ENCODE measurements at regions not wholly inside any gene's neighbourhood (a gene's known extent, or its start where the extent isn't known, plus 50 kb on each side); places are given as distances from the start of the nearest gene placed in this dataset.

DNA sequence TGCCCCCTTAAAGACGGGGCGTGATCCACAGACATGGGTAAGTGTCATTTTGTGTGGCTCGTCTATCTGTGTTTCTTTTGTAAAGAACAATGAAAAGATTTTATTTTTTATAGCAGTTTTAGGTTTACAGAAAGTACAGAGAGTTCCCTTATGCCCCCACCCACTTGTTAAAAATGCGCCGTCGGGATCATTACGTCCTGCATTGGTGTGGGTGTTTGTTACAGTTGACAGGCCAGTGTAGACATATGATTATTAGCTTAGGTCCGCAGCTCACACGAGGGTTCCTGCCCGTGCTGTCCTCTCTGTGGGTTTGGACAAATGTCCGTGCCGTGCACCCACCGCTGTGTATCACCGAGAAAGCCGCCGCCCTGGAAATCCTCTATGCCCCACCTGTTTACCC, 50.5 kb downstream of the RGS12 start:
- Mint-ChIP-seq H3K4me1 (peaks cover 17% of the 10 kb centered on the region), H3K36me3 (ENCODE audit: low read depth) (no peaks in the 10 kb centered on the region), H3K4me3 (no peak overlapping the region), H3K9me3 (ENCODE audit: low read depth) (no peaks in the 10 kb centered on the region), H3K27ac (no peak overlapping the region), H3K27me3 (no peaks in the 10 kb centered on the region)
- intact Hi-C loops (cut with DNase I, micrococcal nuclease): no loop called here
- DNase-seq (no peak), ATAC-seq (no peak)
- ChIA-PET CTCF (interaction anchor here (2.3 to 5.0 kb wide), 2 partner anchors 17 to 137 kb away, joined by 7 to 24 read pairs; no protein-coding TSS in a partner anchor), POLR2A (no interaction called here)

DNA sequence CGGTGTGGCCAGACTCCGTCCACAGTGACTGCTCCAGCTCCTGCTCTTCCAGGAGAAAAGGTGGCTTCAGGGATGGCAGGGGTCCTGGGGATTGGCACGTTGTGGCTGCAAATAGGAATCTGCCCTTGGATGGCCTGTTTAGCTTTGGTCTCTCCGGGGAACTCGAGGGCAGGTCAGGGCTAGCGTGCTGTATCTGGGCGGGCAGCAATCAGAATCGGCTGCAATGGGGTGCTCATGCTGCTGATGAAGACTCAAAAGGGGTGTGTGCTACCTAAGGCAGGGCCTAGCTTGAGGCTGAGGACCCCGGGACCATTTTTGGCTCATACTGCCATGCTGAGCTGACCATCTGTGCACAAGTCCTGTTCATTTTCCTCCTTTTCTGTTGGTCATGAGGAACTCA, 51.3 kb downstream of the RGS12 start:
- Mint-ChIP-seq H3K4me3 (no peak overlapping the region), H3K27me3 (no peaks in the 10 kb centered on the region), H3K36me3 (ENCODE audit: low read depth) (no peaks in the 10 kb centered on the region), H3K4me1 (peaks cover 17% of the 10 kb centered on the region), H3K27ac (no peak overlapping the region), H3K9me3 (ENCODE audit: low read depth) (no peaks in the 10 kb centered on the region)
- POLR2A ChIA-PET: no interaction called here
- intact Hi-C loops (cut with DNase I, micrococcal nuclease): no loop called here
- CTCF ChIA-PET: interaction anchor here (2.3 to 5.0 kb wide), 2 partner anchors 17 to 136 kb away, joined by 7 to 24 read pairs; no protein-coding TSS in a partner anchor
- DNase-seq (no peak), ATAC-seq (no peak)

- POLR2A ChIA-PET: no interaction called here
- H3K27ac Mint-ChIP-seq: no peak overlapping the region
- ATAC-seq (no peak), DNase-seq (no peak)
- no peaks in the 10 kb centered on the region for H3K9me3 Mint-ChIP-seq (ENCODE audit: low read depth)
- no peak overlapping the region for H3K4me3 Mint-ChIP-seq
- no peaks in the 10 kb centered on the region for H3K27me3 Mint-ChIP-seq
- intact Hi-C loops (cut with DNase I, micrococcal nuclease): no loop called here
- CTCF ChIA-PET: interaction anchor here (2.1 to 5.0 kb wide), 3 partner anchors 10 to 136 kb away, joined by 7 to 24 read pairs (median 15); no protein-coding TSS in a partner anchor
- peaks cover 17% of the 10 kb centered on the region for H3K4me1 Mint-ChIP-seq
- no peaks in the 10 kb centered on the region for H3K36me3 Mint-ChIP-seq (ENCODE audit: low read depth)
Observed at GRCh38 chr4:3344596-3344995, 51.8 kb downstream of the RGS12 start.

GRCh38 chr4:3345384-3345783, 52.6 kb downstream of the RGS12 start:
- ATAC-seq: no peak
- POLR2A ChIA-PET: no interaction called here
- peaks cover 17% of the 10 kb centered on the region for H3K4me1 Mint-ChIP-seq

DNA sequence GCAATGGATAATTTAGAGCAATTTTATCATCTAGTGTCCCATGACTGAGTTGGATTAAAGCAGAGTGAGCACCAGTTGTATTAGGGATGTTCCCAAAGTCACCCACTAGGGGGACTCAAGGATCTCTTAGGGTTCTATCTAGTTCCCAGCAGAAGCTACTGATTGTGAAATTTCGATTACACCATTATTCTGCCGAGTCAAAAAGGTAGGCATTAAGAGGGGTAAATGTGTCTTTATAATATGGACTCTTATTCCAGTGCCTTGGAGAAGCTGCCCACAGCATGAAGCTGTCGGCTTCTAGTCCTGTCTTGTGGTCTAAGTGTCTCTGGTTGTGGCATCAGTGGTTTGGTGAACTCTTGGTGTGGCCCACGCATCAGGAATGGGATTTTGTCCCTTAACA, 53.3 kb downstream of the RGS12 start:
- Mint-ChIP-seq H3K27me3 (no peaks in the 10 kb centered on the region), H3K9me3 (ENCODE audit: low read depth) (no peaks in the 10 kb centered on the region), H3K27ac (no peak overlapping the region), H3K4me3 (no peak overlapping the region), H3K4me1 (peaks cover 17% of the 10 kb centered on the region), H3K36me3 (ENCODE audit: low read depth) (no peaks in the 10 kb centered on the region)
- intact Hi-C loops (cut with DNase I, micrococcal nuclease): loop anchor here (1.0 to 5.0 kb wide), 4 partner anchors 97 to 535 kb away; no protein-coding TSS in a partner anchor
- POLR2A ChIA-PET: no interaction called here
- ATAC-seq (peak; percentile 92), DNase-seq (peak; percentile 50)
- CTCF ChIA-PET: interaction anchor here (0.5 to 5.0 kb wide), 17 partner anchors 8 to 308 kb away, joined by 3 to 24 read pairs (median 4); partner anchors contain the start of gene HGFAC

More at GRCh38 chr4:3345384-3345783, 52.6 kb downstream of the RGS12 start:
- intact Hi-C loops (cut with DNase I, micrococcal nuclease): loop anchor here in 1 of 2 experiments (5.0 kb wide), 1 partner anchor 238 kb away; no protein-coding TSS in a partner anchor
- no peak overlapping the region for H3K4me3 Mint-ChIP-seq
- no peaks in the 10 kb centered on the region for H3K27me3 Mint-ChIP-seq
- no peak for DNase-seq
- CTCF ChIA-PET: interaction anchor here (1.6 to 5.0 kb wide), 5 partner anchors 9 to 135 kb away, joined by 3 to 24 read pairs (median 7); no protein-coding TSS in a partner anchor
- no peak overlapping the region for H3K27ac Mint-ChIP-seq
- no peaks in the 10 kb centered on the region for H3K36me3 Mint-ChIP-seq (ENCODE audit: low read depth)
- no peaks in the 10 kb centered on the region for H3K9me3 Mint-ChIP-seq (ENCODE audit: low read depth)

DNA sequence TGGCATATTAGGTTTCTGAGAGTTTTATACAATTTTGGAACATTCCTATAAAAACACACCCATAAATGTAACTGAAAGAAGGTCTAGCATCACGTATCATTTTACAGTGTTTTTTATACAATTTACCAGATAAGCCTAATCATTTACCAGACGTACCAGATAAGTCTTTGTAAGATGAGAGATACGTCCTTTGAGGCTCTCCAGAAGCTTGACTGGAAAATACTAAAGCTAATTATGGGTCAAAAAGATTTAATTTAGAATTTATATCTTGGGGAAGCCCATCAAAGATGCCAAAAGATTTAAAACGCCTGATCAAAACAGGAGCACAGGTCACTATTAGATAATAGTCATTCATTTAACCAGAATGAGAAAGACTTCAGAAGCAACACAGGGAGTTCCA, 55.0 kb downstream of the RGS12 start:
- peaks cover 10% of the 10 kb centered on the region for H3K9me3 Mint-ChIP-seq (ENCODE audit: low read depth)
- intact Hi-C loops (cut with DNase I, micrococcal nuclease): loop anchor here in 1 of 2 experiments (2.0 to 5.0 kb wide), 2 partner anchors 241 to 533 kb away; no protein-coding TSS in a partner anchor
- H3K36me3 Mint-ChIP-seq (ENCODE audit: low read depth): peaks cover 8% of the 10 kb centered on the region
- H3K4me1 Mint-ChIP-seq: peaks cover 8% of the 10 kb centered on the region
- H3K27me3 Mint-ChIP-seq: no peaks in the 10 kb centered on the region
- ChIA-PET POLR2A (no interaction called here), CTCF (interaction anchor here (0.7 to 3.1 kb wide), 4 partner anchors 16 to 95 kb away, joined by 3 to 23 read pairs (median 3); partner anchors contain the start of gene HGFAC)
- no peak for ATAC-seq
- no peak for DNase-seq
- no peak overlapping the region for H3K4me3 Mint-ChIP-seq
- H3K27ac Mint-ChIP-seq: no peak overlapping the region

DNA sequence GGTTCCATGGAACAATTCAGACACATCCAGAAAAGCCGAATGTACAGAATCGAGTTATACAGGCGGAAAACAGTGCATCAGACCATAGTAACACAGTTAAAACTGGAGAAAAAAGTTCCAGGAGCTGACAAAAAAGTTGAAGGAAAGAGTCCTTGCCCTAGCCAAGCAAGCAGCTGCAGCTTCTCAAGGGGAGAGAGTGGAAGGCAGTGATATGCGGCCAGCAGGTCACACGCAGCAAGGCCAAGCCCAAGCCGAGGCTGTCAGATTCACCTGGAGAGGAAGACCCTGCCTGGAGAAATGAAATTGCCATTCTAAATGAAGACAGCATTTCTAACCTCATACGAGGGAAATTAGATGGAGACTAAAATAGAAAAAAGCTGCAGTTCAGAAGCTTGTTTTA, 55.8 kb downstream of the RGS12 start:
- Mint-ChIP-seq H3K36me3 (ENCODE audit: low read depth) (peaks cover 8% of the 10 kb centered on the region), H3K4me1 (peaks cover 8% of the 10 kb centered on the region), H3K9me3 (ENCODE audit: low read depth) (peaks cover 10% of the 10 kb centered on the region), H3K27me3 (no peaks in the 10 kb centered on the region), H3K27ac (no peak overlapping the region), H3K4me3 (no peak overlapping the region)
- ATAC-seq: no peak
- intact Hi-C loops (cut with DNase I, micrococcal nuclease): loop anchor here in 1 of 2 experiments (5.0 kb wide), 1 partner anchor 241 kb away; no protein-coding TSS in a partner anchor
- ChIA-PET CTCF (interaction anchor here (0.6 to 3.1 kb wide), 2 partner anchors 57 to 94 kb away, joined by 3 to 23 read pairs; partner anchors contain the start of gene HGFAC), POLR2A (no interaction called here)
- no peak for DNase-seq

DNA sequence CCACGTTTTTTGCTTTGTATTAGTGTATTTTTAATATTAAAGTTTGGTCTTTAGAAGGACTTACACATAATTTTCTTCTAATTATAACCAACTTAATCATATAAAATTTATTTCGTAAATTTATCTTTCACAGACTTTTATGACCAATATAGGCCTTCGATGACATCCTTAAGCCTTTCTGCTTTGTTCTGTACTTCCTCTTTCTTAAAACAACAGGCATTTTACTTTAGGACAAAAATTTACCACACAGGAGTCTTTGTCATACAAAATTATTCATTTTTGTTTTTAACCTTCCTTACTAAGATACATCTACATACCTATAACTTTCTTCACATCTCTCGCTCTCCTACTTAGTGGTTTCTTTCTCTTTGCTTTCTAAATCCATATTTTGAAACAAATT, 56.3 kb downstream of the RGS12 start:
- peaks cover 8% of the 10 kb centered on the region for H3K36me3 Mint-ChIP-seq (ENCODE audit: low read depth)
- H3K27ac Mint-ChIP-seq: no peak overlapping the region
- no peak for ATAC-seq
- no peak for DNase-seq
- no peak overlapping the region for H3K4me3 Mint-ChIP-seq
- POLR2A ChIA-PET: no interaction called here
- CTCF ChIA-PET: interaction anchor here (0.6 to 3.1 kb wide), 2 partner anchors 57 to 93 kb away, joined by 3 to 23 read pairs; partner anchors contain the start of gene HGFAC
- intact Hi-C loops (cut with DNase I, micrococcal nuclease): loop anchor here in 1 of 2 experiments (5.0 kb wide), 1 partner anchor 242 kb away; no protein-coding TSS in a partner anchor
- H3K27me3 Mint-ChIP-seq: no peaks in the 10 kb centered on the region
- peaks cover 10% of the 10 kb centered on the region for H3K9me3 Mint-ChIP-seq (ENCODE audit: low read depth)
- peaks cover 8% of the 10 kb centered on the region for H3K4me1 Mint-ChIP-seq

GRCh38 chr4:3351997-3352396, 59.2 kb downstream of the RGS12 start:
- no peak for DNase-seq
- Mint-ChIP-seq H3K36me3 (ENCODE audit: low read depth) (peaks cover 8% of the 10 kb centered on the region), H3K9me3 (ENCODE audit: low read depth) (peaks cover 10% of the 10 kb centered on the region), H3K27ac (no peak overlapping the region), H3K4me1 (peaks cover 12% of the 10 kb centered on the region), H3K4me3 (no peak overlapping the region), H3K27me3 (no peaks in the 10 kb centered on the region)
- intact Hi-C loops (cut with DNase I, micrococcal nuclease): no loop called here
- ChIA-PET POLR2A (no interaction called here), CTCF (interaction anchor here (1.2 kb wide), 1 partner anchor 10 kb away, joined by 3 read pairs; no protein-coding TSS in a partner anchor)
- ATAC-seq: no peak

- POLR2A ChIA-PET: no interaction called here
- ATAC-seq: no peak
Observed at GRCh38 chr4:3352505-3352904, 59.7 kb downstream of the RGS12 start.

GRCh38 chr4:3352941-3353594, 60.2 kb downstream of the RGS12 start:
- Mint-ChIP-seq H3K27me3 (no peaks in the 10 kb centered on the region), H3K4me3 (no peak overlapping the region), H3K27ac (no peak overlapping the region), H3K36me3 (ENCODE audit: low read depth) (peaks cover 8% of the 10 kb centered on the region), H3K9me3 (ENCODE audit: low read depth) (peaks cover 12% of the 10 kb centered on the region), H3K4me1 (peaks cover 13% of the 10 kb centered on the region)
- ATAC-seq (no peak), DNase-seq (no peak)
- intact Hi-C loops (cut with DNase I, micrococcal nuclease): no loop called here
- ChIA-PET CTCF (interaction anchor here (0.7 kb wide), 1 partner anchor 172 kb away, joined by 3 read pairs; no protein-coding TSS in a partner anchor), POLR2A (no interaction called here)

More at GRCh38 chr4:3352505-3352904, 59.7 kb downstream of the RGS12 start:
- no peak for DNase-seq
- H3K27ac Mint-ChIP-seq: no peak overlapping the region
- intact Hi-C loops (cut with DNase I, micrococcal nuclease): no loop called here
- peaks cover 8% of the 10 kb centered on the region for H3K36me3 Mint-ChIP-seq (ENCODE audit: low read depth)
- no peak overlapping the region for H3K4me3 Mint-ChIP-seq
- H3K4me1 Mint-ChIP-seq: peaks cover 12% of the 10 kb centered on the region
- H3K9me3 Mint-ChIP-seq (ENCODE audit: low read depth): peaks cover 11% of the 10 kb centered on the region
- H3K27me3 Mint-ChIP-seq: no peaks in the 10 kb centered on the region
- CTCF ChIA-PET: interaction anchor here (0.7 kb wide), 1 partner anchor 171 kb away, joined by 3 read pairs; no protein-coding TSS in a partner anchor

Data from activated CD4-positive, alpha-beta T cell treated with anti-CD3 and anti-CD28 coated beads for 36 hours (primary cell).